ENCODE measurements at regions not wholly inside any gene's neighbourhood (a gene's known extent, or its start where the extent isn't known, plus 50 kb on each side); places are given as distances from the start of the nearest gene placed in this dataset.

DNA sequence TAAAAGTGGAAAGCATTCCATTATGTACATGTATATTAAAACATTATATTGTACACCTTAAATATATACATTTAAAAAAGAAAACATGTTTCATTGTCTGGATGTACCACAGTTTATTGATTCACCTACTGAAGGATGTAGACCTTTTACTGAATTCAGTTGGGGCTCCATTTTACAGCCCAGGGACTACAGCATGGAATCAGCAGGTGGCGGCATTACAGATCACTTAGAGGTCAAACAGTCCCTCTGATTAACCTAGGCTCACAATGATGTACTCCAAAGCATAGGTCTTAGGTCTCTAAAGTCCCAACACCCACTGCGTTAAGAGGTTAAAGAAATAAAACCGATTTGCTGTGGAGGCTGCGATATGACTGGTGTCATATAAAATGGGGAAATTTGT, 490.9 kb downstream of the SHISA9 start:
- Mint-ChIP-seq H3K9me3 (ENCODE audit: unreplicated experiment) (no peaks in the 10 kb centered on the region), H3K36me3 (ENCODE audit: low read depth, unreplicated experiment) (no peaks in the 10 kb centered on the region), H3K4me1 (ENCODE audit: unreplicated experiment) (no peaks in the 10 kb centered on the region), H3K27me3 (ENCODE audit: unreplicated experiment) (no peaks in the 10 kb centered on the region), H3K4me3 (ENCODE audit: unreplicated experiment) (no peak overlapping the region), H3K27ac (ENCODE audit: unreplicated experiment) (no peak overlapping the region)
- TF ChIP-seq, protein P1, sequence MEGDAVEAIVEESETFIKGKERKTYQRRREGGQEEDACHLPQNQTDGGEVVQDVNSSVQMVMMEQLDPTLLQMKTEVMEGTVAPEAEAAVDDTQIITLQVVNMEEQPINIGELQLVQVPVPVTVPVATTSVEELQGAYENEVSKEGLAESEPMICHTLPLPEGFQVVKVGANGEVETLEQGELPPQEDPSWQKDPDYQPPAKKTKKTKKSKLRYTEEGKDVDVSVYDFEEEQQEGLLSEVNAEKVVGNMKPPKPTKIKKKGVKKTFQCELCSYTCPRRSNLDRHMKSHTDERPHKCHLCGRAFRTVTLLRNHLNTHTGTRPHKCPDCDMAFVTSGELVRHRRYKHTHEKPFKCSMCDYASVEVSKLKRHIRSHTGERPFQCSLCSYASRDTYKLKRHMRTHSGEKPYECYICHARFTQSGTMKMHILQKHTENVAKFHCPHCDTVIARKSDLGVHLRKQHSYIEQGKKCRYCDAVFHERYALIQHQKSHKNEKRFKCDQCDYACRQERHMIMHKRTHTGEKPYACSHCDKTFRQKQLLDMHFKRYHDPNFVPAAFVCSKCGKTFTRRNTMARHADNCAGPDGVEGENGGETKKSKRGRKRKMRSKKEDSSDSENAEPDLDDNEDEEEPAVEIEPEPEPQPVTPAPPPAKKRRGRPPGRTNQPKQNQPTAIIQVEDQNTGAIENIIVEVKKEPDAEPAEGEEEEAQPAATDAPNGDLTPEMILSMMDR (IDR thresholded peaks at IDR 0.05; ENCODE audit: unreplicated experiment): no peak
- no peak for DNase-seq (ENCODE audit: low spot score)

DNA sequence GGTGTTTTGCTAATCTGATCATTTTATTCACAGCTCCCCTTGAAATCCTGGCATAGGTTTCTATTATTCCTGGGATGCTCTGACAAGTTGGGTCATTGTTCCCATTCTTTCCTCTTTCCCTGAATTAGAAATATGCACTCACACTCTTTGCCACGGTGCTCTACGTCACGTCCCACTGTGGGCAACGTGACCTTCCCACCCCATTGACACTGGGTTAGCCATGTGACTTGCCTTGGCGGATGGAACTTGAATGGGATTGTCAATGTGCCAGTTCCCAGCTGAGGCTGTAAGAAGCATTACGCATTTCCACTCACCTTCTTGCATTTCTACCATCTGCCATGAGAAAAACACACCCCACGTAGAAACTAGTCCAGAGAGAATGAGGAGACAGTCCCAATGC, 492.4 kb downstream of the SHISA9 start:
- no peak overlapping the region for H3K27ac Mint-ChIP-seq (ENCODE audit: unreplicated experiment)
- TF ChIP-seq, protein P1 (IDR thresholded peaks at IDR 0.05; ENCODE audit: unreplicated experiment): no peak
- H3K4me1 Mint-ChIP-seq (ENCODE audit: unreplicated experiment): no peaks in the 10 kb centered on the region
- no peaks in the 10 kb centered on the region for H3K36me3 Mint-ChIP-seq (ENCODE audit: low read depth, unreplicated experiment)
- no peaks in the 10 kb centered on the region for H3K27me3 Mint-ChIP-seq (ENCODE audit: unreplicated experiment)
- no peak for DNase-seq (ENCODE audit: low spot score)
- H3K4me3 Mint-ChIP-seq (ENCODE audit: unreplicated experiment): no peak overlapping the region
- no peaks in the 10 kb centered on the region for H3K9me3 Mint-ChIP-seq (ENCODE audit: unreplicated experiment)

DNA sequence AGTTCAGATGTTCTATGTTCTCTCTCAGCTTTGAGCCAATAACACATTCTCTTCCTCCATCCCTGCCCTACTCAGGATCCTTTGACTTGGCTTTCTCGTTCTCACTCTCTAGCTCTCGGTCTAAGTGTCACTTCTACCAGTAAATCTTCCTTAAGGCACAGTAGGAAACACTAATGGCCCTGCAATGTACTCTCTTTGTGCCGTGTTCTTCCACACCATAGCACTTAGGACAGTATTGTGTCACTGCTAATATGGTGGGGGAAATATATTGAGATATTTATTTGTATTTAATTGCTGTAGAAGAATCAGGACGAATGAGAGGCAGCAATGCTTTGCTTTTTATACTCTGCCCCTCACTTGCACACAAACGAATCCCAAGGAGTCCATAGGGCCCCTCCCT, 493.1 kb downstream of the SHISA9 start:
- Mint-ChIP-seq H3K36me3 (ENCODE audit: low read depth, unreplicated experiment) (no peaks in the 10 kb centered on the region), H3K4me3 (ENCODE audit: unreplicated experiment) (no peak overlapping the region), H3K27ac (ENCODE audit: unreplicated experiment) (no peak overlapping the region), H3K27me3 (ENCODE audit: unreplicated experiment) (no peaks in the 10 kb centered on the region), H3K4me1 (ENCODE audit: unreplicated experiment) (no peaks in the 10 kb centered on the region), H3K9me3 (ENCODE audit: unreplicated experiment) (no peaks in the 10 kb centered on the region)
- DNase-seq (ENCODE audit: low spot score): no peak
- TF ChIP-seq, protein P1 (IDR thresholded peaks at IDR 0.05; ENCODE audit: unreplicated experiment): no peak

DNA sequence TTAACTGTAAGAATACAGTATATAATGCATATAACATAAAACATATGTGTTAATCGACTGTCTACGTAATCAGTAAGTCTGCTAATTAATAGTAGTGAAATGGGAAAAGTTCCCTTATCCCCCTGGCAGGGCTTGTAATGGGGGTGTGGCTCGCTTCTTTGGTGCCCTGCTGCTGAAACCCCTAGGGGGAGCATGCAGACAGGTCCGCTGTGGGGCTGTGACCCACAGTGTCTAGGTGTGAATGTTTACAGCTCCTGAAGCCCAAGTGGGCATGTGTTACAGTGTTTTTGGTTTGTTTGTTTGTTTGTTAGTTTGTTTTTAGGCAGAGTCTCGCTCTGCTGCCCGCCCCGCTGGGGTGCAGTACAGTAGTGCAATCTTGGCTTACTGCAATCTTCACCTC, 495.7 kb downstream of the SHISA9 start:
- H3K27ac Mint-ChIP-seq (ENCODE audit: unreplicated experiment): no peak overlapping the region
- no peak for DNase-seq (ENCODE audit: low spot score)
- H3K4me1 Mint-ChIP-seq (ENCODE audit: unreplicated experiment): no peaks in the 10 kb centered on the region
- H3K4me3 Mint-ChIP-seq (ENCODE audit: unreplicated experiment): no peak overlapping the region
- TF ChIP-seq, protein P1 (IDR thresholded peaks at IDR 0.05; ENCODE audit: unreplicated experiment): no peak
- H3K36me3 Mint-ChIP-seq (ENCODE audit: low read depth, unreplicated experiment): no peaks in the 10 kb centered on the region
- no peaks in the 10 kb centered on the region for H3K27me3 Mint-ChIP-seq (ENCODE audit: unreplicated experiment)
- no peaks in the 10 kb centered on the region for H3K9me3 Mint-ChIP-seq (ENCODE audit: unreplicated experiment)

DNA sequence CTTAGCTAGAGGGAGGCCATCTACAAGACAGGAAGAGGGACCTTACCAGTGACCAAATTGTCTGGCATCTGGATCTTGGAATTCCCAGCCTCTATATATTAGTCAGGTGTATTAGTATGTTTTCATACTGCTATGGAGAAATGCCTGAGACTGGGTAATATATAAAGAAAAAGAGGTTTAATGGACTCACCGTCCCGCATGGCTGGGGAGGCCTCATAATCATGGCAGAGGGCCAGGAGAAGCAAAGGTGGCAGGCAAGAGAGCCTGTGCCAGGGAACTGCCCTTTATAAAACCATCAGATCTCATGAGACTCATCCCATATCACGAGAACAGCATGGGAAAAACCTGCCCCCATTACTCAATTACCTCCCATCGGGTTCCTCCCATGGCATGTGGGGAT, 500.2 kb downstream of the SHISA9 start:
- Mint-ChIP-seq H3K36me3 (ENCODE audit: low read depth, unreplicated experiment) (no peaks in the 10 kb centered on the region), H3K27ac (ENCODE audit: unreplicated experiment) (no peak overlapping the region)
- DNase-seq (ENCODE audit: low spot score): no peak

More for the DNA sequence above, 500.2 kb downstream of the SHISA9 start:
- H3K27me3 Mint-ChIP-seq (ENCODE audit: unreplicated experiment): no peaks in the 10 kb centered on the region
- H3K4me3 Mint-ChIP-seq (ENCODE audit: unreplicated experiment): no peak overlapping the region
- no peaks in the 10 kb centered on the region for H3K4me1 Mint-ChIP-seq (ENCODE audit: unreplicated experiment)
- no peaks in the 10 kb centered on the region for H3K9me3 Mint-ChIP-seq (ENCODE audit: unreplicated experiment)
- TF ChIP-seq, protein P1 (IDR thresholded peaks at IDR 0.05; ENCODE audit: unreplicated experiment): no peak

Measured in endothelial cell (in vitro differentiated cells).